ENCODE measurements at regions not wholly inside any gene's neighbourhood (a gene's known extent, or its start where the extent isn't known, plus 50 kb on each side); places are given as distances from the start of the nearest gene placed in this dataset.

- TF ChIP-seq FOXP2 (optimal IDR thresholded peaks at IDR 0.05; ENCODE audit: control extremely low read depth, extremely low read length, insufficient read depth), result no peak
- no peak for TF ChIP-seq POLR2AphosphoS5 (IDR thresholded peaks at IDR 0.05; ENCODE audit: borderline replicate concordance, low read depth, low read length)
- TF ChIP-seq EZH2 (IDR thresholded peaks at IDR 0.05), result no peak
- no peaks in the 10 kb centered on the region for H3K9me3 ChIP-seq (ENCODE audit: low read depth, low read length)
- no peak overlapping the region for H3K9ac ChIP-seq (ENCODE audit: insufficient read length)
- H3K4me3 ChIP-seq, result no peak overlapping the region
- no peak for DNase-seq (ENCODE audit: low read depth, low spot score)
- no peak overlapping the region for H3K27ac ChIP-seq
- no peaks in the 10 kb centered on the region for H3K36me3 ChIP-seq (ENCODE audit: insufficient read depth, low read length)
These were observed 458.0 kb upstream of the RIOK2 start for GRCh38 chr5:97641081-97641480.

- no peak for TF ChIP-seq FOXP2 (optimal IDR thresholded peaks at IDR 0.05; ENCODE audit: control extremely low read depth, extremely low read length, insufficient read depth)
- no peak overlapping the region for H3K4me3 ChIP-seq
These were observed 461.2 kb upstream of the RIOK2 start for GRCh38 chr5:97644206-97644605.

DNA sequence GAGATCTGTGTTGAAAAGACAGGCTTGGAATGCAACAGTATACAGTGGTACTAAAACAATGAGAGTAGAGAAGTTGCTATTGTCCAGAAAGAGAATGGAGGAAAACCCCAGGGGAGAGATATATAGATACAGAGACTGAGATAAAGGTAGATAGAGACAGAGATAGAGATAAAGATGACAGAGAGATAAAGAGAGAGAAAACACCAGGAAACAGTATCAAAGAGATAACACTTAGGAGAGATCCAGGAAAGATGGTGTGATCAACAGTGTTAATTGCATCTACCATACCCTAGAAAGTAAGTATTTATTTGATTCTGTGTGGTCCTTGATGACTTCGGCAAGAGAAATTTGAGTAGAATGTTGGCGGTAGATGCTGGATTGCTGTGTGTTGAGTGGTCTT, 461.8 kb upstream of the RIOK2 start:
- Histone ChIP-seq H3K9me3 (ENCODE audit: low read depth, low read length) (no peaks in the 10 kb centered on the region), H3K36me3 (ENCODE audit: insufficient read depth, low read length) (no peaks in the 10 kb centered on the region), H3K9ac (ENCODE audit: insufficient read length) (no peak overlapping the region), H3K4me3 (no peak overlapping the region), H3K27ac (no peak overlapping the region)
- TF ChIP-seq EZH2 (IDR thresholded peaks at IDR 0.05) (no peak), POLR2AphosphoS5 (IDR thresholded peaks at IDR 0.05; ENCODE audit: borderline replicate concordance, low read depth, low read length) (no peak), FOXP2 (optimal IDR thresholded peaks at IDR 0.05; ENCODE audit: control extremely low read depth, extremely low read length, insufficient read depth) (no peak)
- no peak for DNase-seq (ENCODE audit: low read depth, low spot score)

More at GRCh38 chr5:97644206-97644605, 461.2 kb upstream of the RIOK2 start:
- Histone ChIP-seq H3K27ac (no peak overlapping the region), H3K9ac (ENCODE audit: insufficient read length) (no peak overlapping the region), H3K9me3 (ENCODE audit: low read depth, low read length) (no peaks in the 10 kb centered on the region), H3K36me3 (ENCODE audit: insufficient read depth, low read length) (no peaks in the 10 kb centered on the region)
- no peak for DNase-seq (ENCODE audit: low read depth, low spot score)

DNA sequence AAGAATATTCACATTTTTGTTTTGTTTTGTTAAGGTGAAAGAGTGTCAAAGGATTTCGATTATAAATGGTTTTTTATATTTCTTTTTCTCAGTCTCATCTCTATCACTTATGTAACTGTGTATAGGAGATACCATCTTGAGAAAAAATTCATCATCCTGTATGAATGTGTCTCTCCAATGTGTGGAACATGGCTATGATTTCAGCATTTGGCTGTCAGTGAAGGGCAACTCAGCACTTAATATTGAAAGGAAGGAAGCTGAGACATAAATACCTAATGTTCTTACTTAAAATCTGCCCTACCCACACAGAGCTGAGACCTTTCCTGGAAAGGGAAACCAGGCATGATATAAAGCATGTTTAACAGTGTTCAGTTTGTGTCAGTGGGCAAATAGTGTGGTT, 474.2 kb upstream of the RIOK2 start:
- H3K27ac ChIP-seq, result no peak overlapping the region
- no peak overlapping the region for H3K9ac ChIP-seq (ENCODE audit: insufficient read length)
- no peak overlapping the region for H3K4me3 ChIP-seq
- DNase-seq (ENCODE audit: low read depth, low spot score), result no peak
- no peaks in the 10 kb centered on the region for H3K9me3 ChIP-seq (ENCODE audit: low read depth, low read length)
- TF ChIP-seq POLR2AphosphoS5 (IDR thresholded peaks at IDR 0.05; ENCODE audit: borderline replicate concordance, low read depth, low read length), result no peak
- no peak for TF ChIP-seq EZH2 (IDR thresholded peaks at IDR 0.05)
- TF ChIP-seq FOXP2 (optimal IDR thresholded peaks at IDR 0.05; ENCODE audit: control extremely low read depth, extremely low read length, insufficient read depth), result no peak
- H3K36me3 ChIP-seq (ENCODE audit: insufficient read depth, low read length), result no peaks in the 10 kb centered on the region

DNA sequence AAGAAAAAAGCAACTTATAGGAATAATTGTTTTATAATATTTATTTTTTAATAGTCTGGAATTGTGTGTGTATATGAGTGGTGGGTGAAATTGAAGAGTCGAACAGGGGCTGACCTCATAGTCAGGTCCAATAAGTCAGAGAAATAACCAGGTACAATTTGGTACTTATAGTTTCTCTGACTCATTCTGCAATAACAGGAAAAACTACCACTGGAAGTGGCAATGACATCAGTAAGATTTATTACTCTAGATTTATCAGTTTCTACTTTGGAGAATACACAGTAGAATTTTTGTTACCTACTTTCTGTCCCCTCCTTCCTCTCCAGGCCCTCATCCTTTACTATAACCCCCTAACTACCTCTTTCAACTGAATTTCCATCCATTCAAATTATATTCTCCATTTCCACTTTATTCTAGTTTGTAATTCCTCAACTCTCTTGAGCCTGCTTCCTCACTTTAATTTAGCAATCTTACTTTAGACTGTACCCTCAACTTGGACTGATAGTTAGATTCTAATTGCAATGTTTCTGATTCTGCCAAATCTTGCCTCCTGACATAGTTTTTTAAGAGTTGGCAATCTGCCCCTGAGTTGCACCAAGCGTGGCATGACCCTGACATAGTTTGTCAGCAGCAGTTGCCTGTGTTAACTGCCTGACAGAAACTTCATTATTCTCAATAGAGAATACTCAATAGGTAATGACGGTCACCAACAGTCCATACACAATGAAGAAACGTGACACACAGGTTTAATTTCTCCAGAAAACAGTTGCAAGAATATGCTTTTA, 475.3 kb upstream of the RIOK2 start:
- TF ChIP-seq POLR2AphosphoS5 (IDR thresholded peaks at IDR 0.05; ENCODE audit: borderline replicate concordance, low read depth, low read length) (no peak), FOXP2 (optimal IDR thresholded peaks at IDR 0.05; ENCODE audit: control extremely low read depth, extremely low read length, insufficient read depth) (no peak), EZH2 (IDR thresholded peaks at IDR 0.05) (no peak)
- H3K36me3 ChIP-seq (ENCODE audit: insufficient read depth, low read length), result no peaks in the 10 kb centered on the region
- no peak overlapping the region for H3K27ac ChIP-seq
- no peak overlapping the region for H3K9ac ChIP-seq (ENCODE audit: insufficient read length)
- DNase-seq (ENCODE audit: low read depth, low spot score), result no peak
- H3K9me3 ChIP-seq (ENCODE audit: low read depth, low read length), result no peaks in the 10 kb centered on the region
- no peak overlapping the region for H3K4me3 ChIP-seq

- no peak for DNase-seq (ENCODE audit: low read depth, low spot score)
- no peaks in the 10 kb centered on the region for H3K9me3 ChIP-seq (ENCODE audit: low read depth, low read length)
- H3K36me3 ChIP-seq (ENCODE audit: insufficient read depth, low read length), result no peaks in the 10 kb centered on the region
- H3K9ac ChIP-seq (ENCODE audit: insufficient read length), result no peak overlapping the region
- no peak overlapping the region for H3K27ac ChIP-seq
- H3K4me3 ChIP-seq, result no peak overlapping the region
- TF ChIP-seq POLR2AphosphoS5 (IDR thresholded peaks at IDR 0.05; ENCODE audit: borderline replicate concordance, low read depth, low read length) (no peak), EZH2 (IDR thresholded peaks at IDR 0.05) (no peak), FOXP2 (optimal IDR thresholded peaks at IDR 0.05; ENCODE audit: control extremely low read depth, extremely low read length, insufficient read depth) (no peak)
These were observed 483.7 kb upstream of the RIOK2 start for GRCh38 chr5:97666783-97667182.

DNA sequence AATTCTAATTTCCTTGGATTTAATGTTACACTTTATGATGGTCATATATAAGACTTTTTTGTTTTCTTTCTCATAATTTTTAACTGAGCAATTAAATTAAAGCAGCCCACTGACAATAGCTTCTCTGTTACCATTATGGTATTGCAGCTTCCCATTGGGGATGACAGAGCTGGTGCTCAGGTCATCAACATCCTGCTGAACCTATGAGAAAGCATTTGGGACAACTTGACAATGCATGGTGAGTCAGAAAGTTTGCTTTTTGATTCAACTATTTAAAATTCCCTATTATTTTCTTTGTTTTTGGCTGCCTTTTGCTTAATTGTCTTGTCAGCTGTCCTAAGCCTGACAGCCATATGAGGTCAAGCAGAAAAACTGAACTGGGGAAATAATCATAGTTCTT, 487.4 kb upstream of the RIOK2 start:
- no peak for DNase-seq (ENCODE audit: low read depth, low spot score)
- no peak overlapping the region for H3K27ac ChIP-seq
- H3K9ac ChIP-seq (ENCODE audit: insufficient read length), result no peak overlapping the region
- no peaks in the 10 kb centered on the region for H3K9me3 ChIP-seq (ENCODE audit: low read depth, low read length)
- H3K4me3 ChIP-seq, result no peak overlapping the region
- TF ChIP-seq FOXP2 (optimal IDR thresholded peaks at IDR 0.05; ENCODE audit: control extremely low read depth, extremely low read length, insufficient read depth), result no peak
- no peak for TF ChIP-seq POLR2AphosphoS5 (IDR thresholded peaks at IDR 0.05; ENCODE audit: borderline replicate concordance, low read depth, low read length)
- TF ChIP-seq EZH2 (IDR thresholded peaks at IDR 0.05), result no peak
- H3K36me3 ChIP-seq (ENCODE audit: insufficient read depth, low read length), result no peaks in the 10 kb centered on the region

DNA sequence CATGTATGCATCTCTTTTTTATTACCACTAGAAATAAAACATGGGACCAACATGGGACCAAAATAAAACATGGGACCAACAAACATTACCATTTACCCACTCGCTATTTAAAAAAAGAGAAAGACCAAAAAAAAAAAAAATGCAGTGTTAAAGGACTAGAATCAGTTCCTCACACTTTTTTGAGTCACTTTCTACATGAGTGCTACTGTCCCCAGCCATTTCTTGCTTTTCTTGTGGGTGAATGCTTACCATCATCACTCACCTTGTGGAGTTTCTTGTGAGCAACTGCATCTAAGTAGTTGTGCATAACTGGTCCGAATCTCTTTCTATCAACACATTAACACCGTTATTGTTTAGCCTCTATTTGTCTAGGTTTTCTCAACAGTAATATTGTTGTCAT, 493.6 kb upstream of the RIOK2 start:
- Histone ChIP-seq H3K36me3 (ENCODE audit: insufficient read depth, low read length) (no peaks in the 10 kb centered on the region), H3K27ac (no peak overlapping the region), H3K9me3 (ENCODE audit: low read depth, low read length) (no peaks in the 10 kb centered on the region), H3K4me3 (no peak overlapping the region), H3K9ac (ENCODE audit: insufficient read length) (no peak overlapping the region)
- DNase-seq (ENCODE audit: low read depth, low spot score), result no peak
- TF ChIP-seq POLR2AphosphoS5 (IDR thresholded peaks at IDR 0.05; ENCODE audit: borderline replicate concordance, low read depth, low read length) (no peak), EZH2 (IDR thresholded peaks at IDR 0.05) (no peak), FOXP2 (optimal IDR thresholded peaks at IDR 0.05; ENCODE audit: control extremely low read depth, extremely low read length, insufficient read depth) (no peak)

- Histone ChIP-seq H3K9ac (ENCODE audit: insufficient read length) (no peak overlapping the region), H3K9me3 (ENCODE audit: low read depth, low read length) (no peaks in the 10 kb centered on the region), H3K27ac (no peak overlapping the region), H3K4me3 (no peak overlapping the region), H3K36me3 (ENCODE audit: insufficient read depth, low read length) (no peaks in the 10 kb centered on the region)
- DNase-seq (ENCODE audit: low read depth, low spot score), result no peak
- TF ChIP-seq POLR2AphosphoS5 (IDR thresholded peaks at IDR 0.05; ENCODE audit: borderline replicate concordance, low read depth, low read length) (no peak), EZH2 (IDR thresholded peaks at IDR 0.05) (no peak), FOXP2 (optimal IDR thresholded peaks at IDR 0.05; ENCODE audit: control extremely low read depth, extremely low read length, insufficient read depth) (no peak)
These were observed 511.0 kb upstream of the RIOK2 start for GRCh38 chr5:97694091-97694490.

Data from SK-N-MC (cell line).